GM12872 (cell line): ENCODE measurements at regions not wholly inside any gene's neighbourhood (a gene's known extent, or its start where the extent isn't known, plus 50 kb on each side); places are given as distances from the start of the nearest gene placed in this dataset.

ENCODE experiments used
- CTCF ChIP-seq: IDR thresholded peaks from 3 replicates; pipeline ENCODE4 v1.5.1; 2011; ENCODE audit warnings: low read depth, mild to moderate bottlenecking, low read length, moderate library complexity; ENCODE audit not compliant: insufficient read depth

- TF ChIP-seq CTCF, result no peak
These were observed 232.9 kb upstream of the SP4 start for GRCh38 chr7:21194936-21195335.

- TF ChIP-seq CTCF, result no peak
These were observed 229.0 kb upstream of the SP4 start for GRCh38 chr7:21198921-21199320.

- no peak for TF ChIP-seq CTCF
These were observed 227.4 kb upstream of the SP4 start for GRCh38 chr7:21200503-21200902.

GRCh38 chr7:21214657-21215056, 213.2 kb upstream of the SP4 start:
- no peak for TF ChIP-seq CTCF

- TF ChIP-seq CTCF, result no peak
These were observed 212.6 kb upstream of the SP4 start for GRCh38 chr7:21215307-21215706.

- TF ChIP-seq CTCF, result no peak
These were observed 210.5 kb upstream of the SP4 start for GRCh38 chr7:21217365-21217764.

- TF ChIP-seq CTCF, result no peak
These were observed 209.7 kb upstream of the SP4 start for GRCh38 chr7:21218155-21218554.

- TF ChIP-seq CTCF, result no peak
These were observed 206.8 kb upstream of the SP4 start for GRCh38 chr7:21221130-21221529.
